GM18505 (cell line): ENCODE measurements at regions not wholly inside any gene's neighbourhood (a gene's known extent, or its start where the extent isn't known, plus 50 kb on each side); places are given as distances from the start of the nearest gene placed in this dataset.

Experiments used
- ATAC-seq: cut with Tn5 transposase; IDR thresholded peaks from one replicate; pipeline ENCODE4 v1.9.1; 2021; ENCODE audit not compliant: unreplicated experiment
- POLR2A ChIP-seq: IDR thresholded peaks from 4 replicates; pipeline ENCODE4 v1.6.1; 2011; ENCODE audit warnings: borderline replicate concordance; ENCODE audit not compliant: insufficient read depth, insufficient read length; ENCODE audit errors: extremely low read depth

DNA sequence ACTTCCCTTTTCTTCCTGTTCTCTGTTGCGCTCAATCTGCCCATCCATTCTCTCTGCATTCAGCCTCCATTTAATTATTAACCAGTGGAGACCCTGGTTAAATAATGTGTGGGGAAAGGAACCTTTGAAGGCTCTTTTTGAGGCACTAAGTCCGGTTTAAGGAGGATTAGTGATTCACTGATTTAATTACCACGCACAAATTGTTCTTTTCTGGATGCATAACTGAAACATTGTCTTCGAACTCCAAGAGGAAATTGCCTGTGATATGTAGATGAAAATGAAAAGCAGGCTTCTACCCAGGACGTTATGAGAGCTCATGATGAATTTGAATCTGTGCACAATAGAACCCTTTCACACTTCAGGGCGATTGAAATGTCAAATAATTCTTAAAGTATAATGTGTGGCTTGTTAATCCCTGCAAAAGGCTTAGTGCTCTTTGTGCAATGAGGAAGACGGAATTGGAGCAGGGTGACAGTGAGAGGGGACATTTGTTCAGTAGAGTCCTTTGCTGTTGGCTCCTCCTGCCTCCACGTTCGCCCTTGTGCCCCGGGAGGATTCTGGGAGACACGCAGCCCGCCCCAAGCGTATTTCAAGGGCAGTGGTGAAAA is 51.1 kb upstream of the ZNF236 start:
- ATAC-seq = no peak
- no peak for TF ChIP-seq POLR2A

- no peak for TF ChIP-seq POLR2A
- no peak for ATAC-seq
Measured at GRCh38 chr18:76767954-76768353, 54.4 kb upstream of the ZNF236 start.

GRCh38 chr18:76766429-76766828 is 55.9 kb upstream of the ZNF236 start:
- no peak for ATAC-seq
- TF ChIP-seq POLR2A = no peak

DNA sequence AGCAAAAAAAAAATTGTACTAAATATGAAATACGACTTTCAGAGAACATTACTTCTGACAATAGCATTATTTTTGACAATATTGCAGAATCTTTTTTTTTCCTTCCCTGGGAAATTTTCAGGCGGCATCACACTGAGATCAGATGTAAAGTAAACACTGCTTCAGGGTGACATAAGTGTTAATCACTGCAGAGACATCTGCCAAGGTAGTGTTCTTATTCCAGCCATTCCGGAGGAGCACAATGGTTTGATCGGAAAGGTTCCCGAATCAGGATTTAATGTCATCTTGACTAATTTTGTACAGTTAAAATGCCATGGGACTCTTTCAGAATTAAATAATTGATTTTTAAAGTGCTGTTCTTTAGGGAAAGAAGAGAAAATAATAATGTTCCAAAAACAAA is 56.7 kb upstream of the ZNF236 start:
- TF ChIP-seq POLR2A = no peak
- ATAC-seq = no peak

GRCh38 chr18:76764291-76764901 is 58.0 kb upstream of the ZNF236 start:
- TF ChIP-seq POLR2A = no peak
- no peak for ATAC-seq

- no peak for ATAC-seq
- TF ChIP-seq POLR2A = no peak
Measured at GRCh38 chr18:76759056-76759455, 63.3 kb upstream of the ZNF236 start.

DNA sequence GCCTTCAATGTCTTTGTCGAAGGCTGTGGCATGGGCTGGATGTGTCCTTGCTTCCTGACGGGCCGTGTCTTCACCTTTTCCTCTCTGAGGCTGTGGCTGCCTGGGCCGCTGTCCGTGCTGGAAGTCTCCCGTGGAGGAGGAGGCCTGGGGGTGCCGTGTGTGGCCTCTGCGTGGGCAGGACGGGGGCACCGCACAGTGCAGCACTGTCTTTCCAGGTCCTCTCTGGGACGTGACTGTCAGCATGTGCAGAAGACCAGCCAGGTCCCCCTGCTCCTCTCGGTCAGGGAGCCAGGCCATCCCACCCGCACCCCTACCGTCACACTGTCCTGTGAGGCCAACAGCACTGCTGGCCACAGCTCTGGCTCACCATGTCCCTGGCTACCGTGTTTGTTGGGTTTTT is 64.4 kb upstream of the ZNF236 start:
- no peak for ATAC-seq
- TF ChIP-seq POLR2A = no peak

GRCh38 chr18:76757335-76757734 is 65.0 kb upstream of the ZNF236 start:
- no peak for ATAC-seq
- no peak for TF ChIP-seq POLR2A

GRCh38 chr18:76756531-76757253 is 65.7 kb upstream of the ZNF236 start:
- no peak for TF ChIP-seq POLR2A
- ATAC-seq = no peak

DNA sequence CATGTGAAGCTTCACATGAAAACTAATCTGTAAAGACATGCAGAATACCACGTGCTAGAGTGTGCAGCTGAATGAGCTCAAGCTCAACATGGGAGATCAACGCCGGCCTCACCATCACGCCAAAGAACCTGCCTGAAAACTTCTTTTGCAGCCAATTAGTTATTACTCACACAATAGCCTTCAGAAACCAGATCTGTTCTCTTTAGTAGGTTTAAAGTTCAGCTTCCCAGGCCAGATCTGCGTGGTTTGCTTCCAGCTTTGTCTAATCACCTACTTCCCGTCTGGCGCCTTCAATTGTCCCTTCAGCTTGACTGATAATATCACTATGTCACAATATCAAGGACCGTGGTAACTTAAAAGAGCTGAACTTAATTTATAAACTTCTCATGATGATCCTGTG is 68.0 kb upstream of the ZNF236 start:
- no peak for ATAC-seq
- no peak for TF ChIP-seq POLR2A

GRCh38 chr18:76752400-76752799 is 70.0 kb upstream of the ZNF236 start:
- ATAC-seq = no peak
- TF ChIP-seq POLR2A = no peak

DNA sequence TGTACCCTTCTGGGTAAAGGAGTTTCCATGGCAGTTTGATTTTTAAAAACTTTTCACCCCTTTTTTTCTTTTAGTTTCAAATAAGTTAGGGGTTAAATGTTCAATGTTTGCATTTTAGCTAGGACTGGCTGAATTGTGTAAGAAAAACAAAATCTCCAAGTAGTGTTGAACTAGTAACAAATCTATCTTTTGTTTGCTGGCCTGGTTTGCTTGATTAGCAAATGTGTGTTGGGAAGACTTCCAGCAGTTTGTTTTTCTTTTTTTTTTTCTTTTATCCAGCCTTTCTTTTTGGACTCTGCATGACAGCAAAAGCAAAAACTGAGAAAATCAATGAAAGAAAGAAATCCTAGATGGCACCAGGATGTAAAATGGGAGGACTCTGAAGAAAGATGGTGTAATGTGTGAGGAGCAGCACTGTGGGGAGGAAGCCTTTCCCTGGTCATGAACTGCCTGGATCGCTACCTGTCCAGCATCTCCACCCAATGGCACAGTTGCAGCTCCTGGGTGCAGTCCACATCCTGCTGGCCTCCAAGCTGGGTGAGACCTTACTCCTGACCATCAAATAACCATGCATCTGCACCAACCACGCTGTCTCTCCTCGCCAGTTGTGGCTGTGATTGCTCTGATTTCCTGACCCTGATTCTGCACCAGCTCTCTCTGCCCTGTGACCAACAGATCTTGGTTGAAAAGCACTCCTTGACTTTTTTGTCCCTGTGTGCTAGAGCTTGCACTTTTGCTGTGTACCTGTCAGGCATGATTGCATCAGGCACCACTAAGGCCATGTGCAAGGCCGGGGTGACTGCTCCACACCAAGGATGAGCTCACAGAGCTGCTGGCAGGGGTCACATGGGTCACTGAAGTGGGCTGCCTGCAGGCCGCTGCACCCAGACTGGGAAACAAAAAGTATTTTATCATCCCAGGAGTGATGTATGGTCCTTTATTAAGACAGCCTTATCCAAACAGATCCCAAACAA is 71.2 kb upstream of the ZNF236 start:
- TF ChIP-seq POLR2A = no peak

DNA sequence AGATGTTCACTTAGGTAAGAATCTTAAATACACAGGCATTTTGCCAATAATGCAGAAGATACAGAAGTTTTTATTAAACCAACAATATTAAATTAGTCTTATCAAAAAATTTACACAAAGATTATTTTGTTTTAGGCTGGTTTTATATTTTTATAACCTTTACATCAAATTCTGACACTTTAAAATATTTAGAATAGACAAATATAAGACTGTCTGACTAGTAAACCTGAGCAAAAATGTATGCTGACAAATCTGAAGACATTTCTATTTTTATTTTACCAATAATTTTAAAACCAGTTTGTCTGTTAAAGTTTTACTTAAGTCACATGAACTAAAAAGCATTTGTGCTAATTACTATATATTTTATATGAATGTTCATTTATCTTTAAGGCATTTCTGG is 72.1 kb upstream of the ZNF236 start:
- no peak for TF ChIP-seq POLR2A
- ATAC-seq = no peak

More for the DNA sequence above, 71.2 kb upstream of the ZNF236 start:
- ATAC-seq = no peak
